GM18858 (cell line): ENCODE measurements at regions not wholly inside any gene's neighbourhood (a gene's known extent, or its start where the extent isn't known, plus 50 kb on each side); places are given as distances from the start of the nearest gene placed in this dataset.

Experiments
- ATAC-seq: cut with Tn5 transposase; IDR thresholded peaks from one replicate; pipeline ENCODE4 v1.9.1; 2021; ENCODE audit not compliant: unreplicated experiment

- ATAC-seq = no peak
These were observed 855.2 kb downstream of the TLE4 start for GRCh38 chr9:80426992-80427391.

- ATAC-seq = no peak
These were observed 845.5 kb downstream of the TLE4 start for GRCh38 chr9:80417211-80417773.

- ATAC-seq = no peak
These were observed 838.3 kb downstream of the TLE4 start for GRCh38 chr9:80410106-80410505.

- no peak for ATAC-seq
These were observed 835.5 kb downstream of the TLE4 start for GRCh38 chr9:80407220-80407619.

- ATAC-seq = no peak
These were observed 829.5 kb downstream of the TLE4 start for GRCh38 chr9:80401243-80401642.

- ATAC-seq = no peak
These were observed 829.0 kb downstream of the TLE4 start for GRCh38 chr9:80400624-80401230.

- no peak for ATAC-seq
These were observed 827.8 kb downstream of the TLE4 start for GRCh38 chr9:80399606-80400005.

GRCh38 chr9:80387828-80388227 is 816.1 kb downstream of the TLE4 start:
- ATAC-seq = no peak

GRCh38 chr9:80385246-80385645 is 813.5 kb downstream of the TLE4 start:
- no peak for ATAC-seq

- no peak for ATAC-seq
These were observed 811.6 kb downstream of the TLE4 start for GRCh38 chr9:80383331-80383730.

GRCh38 chr9:80382211-80382891 is 810.6 kb downstream of the TLE4 start:
- ATAC-seq = no peak

GRCh38 chr9:80380301-80380700 is 808.5 kb downstream of the TLE4 start:
- ATAC-seq = no peak

- ATAC-seq = no peak
These were observed 807.0 kb downstream of the TLE4 start for GRCh38 chr9:80378669-80379293.

- ATAC-seq = no peak
These were observed 804.4 kb downstream of the TLE4 start for GRCh38 chr9:80376180-80376579.

GRCh38 chr9:80375477-80375876 is 803.7 kb downstream of the TLE4 start:
- ATAC-seq = no peak

GRCh38 chr9:80369641-80370040 is 797.9 kb downstream of the TLE4 start:
- ATAC-seq = no peak

GRCh38 chr9:80366626-80367025 is 794.9 kb downstream of the TLE4 start:
- ATAC-seq = no peak

- no peak for ATAC-seq
These were observed 788.4 kb downstream of the TLE4 start for GRCh38 chr9:80359941-80360881.

GRCh38 chr9:80359291-80359690 is 787.5 kb downstream of the TLE4 start:
- no peak for ATAC-seq

- no peak for ATAC-seq
These were observed 781.2 kb downstream of the TLE4 start for GRCh38 chr9:80352967-80353366.

- no peak for ATAC-seq
These were observed 779.8 kb downstream of the TLE4 start for GRCh38 chr9:80351612-80352011.
